ENCODE measurements at regions not wholly inside any gene's neighbourhood (a gene's known extent, or its start where the extent isn't known, plus 50 kb on each side); places are given as distances from the start of the nearest gene placed in this dataset.

DNA sequence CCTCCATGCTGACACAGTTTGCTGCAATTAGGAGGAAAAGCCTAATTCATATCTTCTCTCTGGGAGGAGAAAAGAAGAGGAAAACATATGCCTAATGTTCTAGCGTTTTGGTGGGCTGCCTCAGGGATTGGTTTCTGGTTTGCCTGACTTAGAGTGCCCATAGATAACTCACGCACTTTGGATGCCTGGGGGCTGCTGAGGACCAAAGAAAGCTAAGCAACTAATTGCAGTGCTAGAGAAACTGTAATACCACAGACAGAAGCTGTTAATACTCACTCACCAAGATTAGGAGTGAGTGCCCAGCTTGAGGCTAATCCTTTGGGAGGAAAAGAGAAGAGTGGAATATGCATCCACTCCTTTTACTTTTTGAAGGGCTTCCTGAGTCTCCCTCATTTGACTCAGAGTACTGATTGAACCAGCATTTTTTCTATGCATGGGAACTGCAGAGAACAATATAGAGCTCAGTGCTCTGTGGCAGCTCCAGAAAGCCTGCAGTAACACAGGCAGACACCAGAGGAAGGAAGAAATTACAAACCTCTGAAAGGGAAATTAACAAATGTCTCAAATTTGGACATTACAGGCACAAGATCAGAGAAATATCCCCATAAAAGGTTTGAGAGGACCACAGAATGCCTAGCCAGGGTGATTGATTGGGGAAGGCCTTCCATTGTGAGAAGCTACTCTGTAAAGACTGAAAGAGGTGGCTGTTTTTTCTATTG lies 666.4 kb downstream of the OLFM4 start:
- DNase-seq (ENCODE audit: low spot score), result peak; percentile 4

- DNase-seq (ENCODE audit: low spot score), result no peak
Measured at GRCh38 chr13:53703371-53704080, 674.9 kb downstream of the OLFM4 start.

- no peak for DNase-seq (ENCODE audit: low spot score)
Measured at GRCh38 chr13:53719281-53719680, 690.7 kb downstream of the OLFM4 start.

GRCh38 chr13:53732664-53733063 lies 704.1 kb downstream of the OLFM4 start:
- no peak for DNase-seq (ENCODE audit: low spot score)

DNA sequence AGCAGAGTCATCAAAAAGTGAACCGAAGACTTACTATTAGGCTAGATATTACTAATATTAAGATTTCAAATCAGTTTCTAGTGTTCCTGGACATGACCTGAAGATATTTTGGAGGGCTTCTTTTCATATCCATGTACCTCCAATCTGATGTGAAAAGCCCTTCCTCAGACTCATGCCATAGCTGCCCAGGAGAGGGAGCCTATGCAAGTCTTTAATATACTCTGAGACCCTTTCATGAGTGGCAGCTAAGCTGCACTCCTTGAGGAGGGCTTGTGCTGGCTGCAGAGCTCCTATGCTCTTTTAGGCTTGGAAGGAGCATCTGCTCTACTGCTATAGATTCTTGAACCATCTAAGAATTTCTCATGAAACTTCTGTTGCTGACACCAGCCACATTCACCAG lies 715.3 kb downstream of the OLFM4 start:
- DNase-seq (ENCODE audit: low spot score), result no peak

DNA sequence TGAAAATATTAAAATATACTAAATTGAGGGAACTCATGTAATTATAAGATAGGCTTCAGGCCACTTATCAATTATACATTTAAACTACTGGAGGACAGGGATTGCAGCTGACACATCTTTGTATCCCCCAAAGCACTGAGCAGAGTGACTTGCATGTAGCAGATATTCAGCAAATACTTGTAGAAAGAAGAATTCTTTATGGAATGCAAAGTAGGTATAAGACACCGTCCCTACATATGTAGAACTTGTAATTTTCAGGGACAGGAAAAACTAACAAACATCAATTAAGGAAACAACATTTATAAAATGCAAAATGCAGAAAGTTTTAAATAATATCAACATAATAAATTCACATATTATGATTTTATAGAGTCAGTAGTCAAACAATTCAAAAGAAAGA lies 719.2 kb downstream of the OLFM4 start:
- DNase-seq (ENCODE audit: low spot score), result no peak

DNA sequence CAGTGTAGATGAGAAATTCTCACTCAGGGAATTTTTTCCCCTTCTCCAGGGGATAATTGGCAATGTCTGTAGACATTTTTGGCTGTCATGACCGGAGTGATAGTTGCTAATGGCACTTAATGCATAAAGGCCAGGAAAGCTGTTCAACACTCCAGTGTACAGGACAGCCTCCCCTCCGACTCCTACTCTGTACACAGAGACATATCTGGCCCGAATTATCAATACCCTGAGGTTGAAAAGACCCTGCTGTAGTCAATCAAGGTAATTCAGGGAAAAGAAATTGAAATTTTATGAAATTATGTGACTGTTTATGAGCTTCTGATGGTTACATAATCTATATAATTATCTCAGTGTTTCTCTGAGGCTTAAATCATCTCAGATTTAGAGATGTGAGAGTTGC lies 720.7 kb downstream of the OLFM4 start:
- DNase-seq (ENCODE audit: low spot score), result no peak

DNA sequence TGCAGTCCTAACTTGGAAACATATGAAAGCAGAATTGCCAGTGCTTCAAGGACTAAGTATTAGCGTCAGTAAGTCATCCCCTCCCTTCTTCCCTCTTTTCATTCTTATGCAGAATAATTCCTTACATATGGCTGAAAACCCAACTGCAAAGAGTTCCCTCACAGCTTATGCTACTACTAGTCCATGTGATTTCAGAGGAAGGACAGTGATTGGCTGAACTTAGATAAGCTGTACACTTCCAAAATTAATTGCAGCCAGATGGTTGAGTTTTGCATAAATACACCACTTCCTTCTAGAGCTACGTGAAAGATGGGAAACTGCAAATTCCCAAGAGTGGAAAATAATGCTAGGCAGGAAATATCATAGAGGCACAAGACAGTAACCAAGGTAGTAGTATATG lies 730.4 kb downstream of the OLFM4 start:
- no peak for DNase-seq (ENCODE audit: low spot score)

DNA sequence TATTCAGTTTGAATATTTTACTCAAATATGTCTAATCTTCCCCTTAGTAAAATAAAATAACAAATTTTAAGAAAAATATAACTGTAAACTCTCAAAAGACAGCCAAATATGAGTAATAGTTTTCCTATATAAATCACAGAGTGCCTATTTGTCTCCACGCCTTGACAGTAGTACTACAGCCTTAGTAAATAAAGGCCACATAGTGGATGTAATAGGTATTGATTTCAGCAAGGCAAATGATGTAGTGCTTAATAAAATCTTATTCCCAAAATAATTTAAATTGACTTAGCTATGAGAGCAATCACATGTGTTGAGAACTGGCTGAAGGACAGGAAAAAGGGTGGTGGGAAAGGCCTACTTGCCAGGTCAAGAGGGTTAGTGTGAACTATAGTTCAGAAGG lies 747.2 kb downstream of the OLFM4 start:
- no peak for DNase-seq (ENCODE audit: low spot score)

- no peak for DNase-seq (ENCODE audit: low spot score)
Measured at GRCh38 chr13:53778937-53779336, 750.3 kb downstream of the OLFM4 start.

GRCh38 chr13:53781941-53782340 lies 753.3 kb downstream of the OLFM4 start:
- DNase-seq (ENCODE audit: low spot score), result no peak

DNA sequence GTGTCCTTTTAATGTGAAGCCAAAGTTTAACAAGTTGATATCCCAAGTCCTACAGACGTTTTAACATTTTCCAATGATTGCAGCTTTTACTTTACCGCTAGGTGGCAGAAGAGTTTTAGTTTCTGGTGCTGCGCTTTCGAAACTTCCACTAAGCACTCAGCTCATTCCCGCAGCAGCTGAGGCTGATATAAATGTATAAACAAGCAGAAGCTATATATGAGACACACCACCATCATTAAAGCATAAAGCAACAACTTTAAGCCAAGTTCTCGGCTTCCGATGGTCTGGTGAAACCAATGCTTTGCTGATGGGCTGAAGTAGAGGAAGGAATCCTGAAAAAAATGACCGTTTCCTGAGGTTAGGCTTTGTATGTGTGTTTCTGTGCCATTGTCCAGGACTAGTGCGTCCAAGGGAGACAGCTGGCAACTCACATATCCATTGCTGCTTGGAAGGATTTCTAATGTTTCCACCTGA lies 753.9 kb downstream of the OLFM4 start:
- DNase-seq (ENCODE audit: low spot score), result peak; percentile 85

DNA sequence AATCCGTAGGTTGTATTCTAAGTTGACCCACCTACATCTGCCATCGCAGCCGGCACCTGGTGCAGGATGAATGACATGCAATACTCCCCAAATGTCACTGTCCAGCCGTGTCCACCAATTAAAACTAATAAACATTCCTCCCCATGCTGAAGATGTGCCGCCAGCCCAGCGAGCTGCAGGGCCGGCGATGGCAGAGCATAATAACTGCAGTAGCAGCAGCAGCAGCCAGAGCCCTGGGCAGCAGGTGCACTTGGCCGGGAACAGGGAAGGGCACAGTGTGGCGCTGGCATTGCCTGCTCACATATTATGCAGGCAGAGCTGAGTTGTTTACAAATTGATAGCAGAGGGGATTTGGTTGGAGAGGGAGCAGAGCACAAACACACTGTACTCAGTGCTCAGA lies 754.9 kb downstream of the OLFM4 start:
- DNase-seq (ENCODE audit: low spot score), result peak; percentile 9

DNA sequence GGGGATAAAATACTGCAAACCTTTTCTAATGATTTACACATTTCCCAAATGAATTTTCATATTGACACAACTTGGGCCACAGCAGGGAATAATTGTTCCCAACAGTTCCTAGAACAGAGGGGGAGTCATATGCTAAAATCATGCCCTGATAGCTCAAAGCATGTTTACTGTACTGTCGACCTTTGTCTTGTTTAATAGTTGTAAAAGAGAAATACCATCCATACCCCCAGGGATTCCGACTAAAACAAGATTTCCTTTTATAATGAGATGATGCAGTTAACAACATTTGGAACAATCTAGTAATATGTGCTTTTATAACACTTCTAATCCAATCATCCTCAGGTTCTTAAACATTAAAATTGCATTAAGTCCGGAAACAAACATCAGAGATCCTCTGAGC lies 759.7 kb downstream of the OLFM4 start:
- DNase-seq (ENCODE audit: low spot score), result no peak

- DNase-seq (ENCODE audit: low spot score), result no peak
Measured at GRCh38 chr13:53800011-53800410, 771.4 kb downstream of the OLFM4 start.

DNA sequence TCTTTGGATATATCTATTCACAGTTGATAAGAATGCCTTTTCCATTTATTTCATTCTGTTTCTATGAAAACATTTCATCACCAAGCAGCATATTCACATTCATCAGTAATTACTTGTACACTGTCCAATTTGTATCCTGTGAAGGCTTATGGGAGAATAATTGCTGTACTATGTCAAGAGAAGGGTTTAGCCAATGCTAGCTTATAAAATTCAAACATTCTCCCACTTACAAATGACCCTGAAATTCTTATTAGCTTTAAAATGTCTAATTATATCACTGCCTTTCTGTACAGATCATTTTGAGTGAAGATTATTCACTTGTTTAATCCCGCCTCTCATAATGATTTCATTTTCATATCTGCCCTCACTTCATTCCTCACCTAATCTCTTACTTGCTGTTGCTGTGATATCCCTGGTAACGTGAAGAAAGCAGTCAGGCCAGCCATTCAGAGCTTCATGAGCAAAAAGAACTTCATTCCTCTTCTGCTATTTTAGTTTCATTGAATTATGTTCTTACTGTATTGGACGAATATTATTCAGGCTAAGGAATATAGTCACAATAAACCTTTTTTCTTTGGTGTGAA lies 778.7 kb downstream of the OLFM4 start:
- no peak for DNase-seq (ENCODE audit: low spot score)

DNA sequence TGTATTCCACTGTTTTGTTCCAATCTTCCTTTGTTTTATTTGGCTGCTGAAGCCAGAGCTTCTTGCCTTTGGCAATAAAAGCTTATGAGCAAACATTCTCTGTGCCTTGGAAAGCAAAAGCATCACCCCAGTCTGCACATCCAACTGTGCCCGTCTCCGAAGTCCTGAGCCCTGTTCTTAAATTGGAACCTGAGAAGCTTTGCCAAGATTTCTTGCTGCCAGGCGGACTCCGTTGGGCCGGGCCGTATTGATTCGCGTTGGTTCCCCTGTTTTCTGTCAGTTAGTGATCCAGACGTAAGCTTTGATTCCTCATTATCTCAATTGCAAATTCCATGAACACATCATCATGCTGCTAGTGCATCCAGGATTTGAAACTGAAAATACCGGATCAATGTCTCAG lies 793.0 kb downstream of the OLFM4 start:
- peak; percentile 11 for DNase-seq (ENCODE audit: low spot score)

DNA sequence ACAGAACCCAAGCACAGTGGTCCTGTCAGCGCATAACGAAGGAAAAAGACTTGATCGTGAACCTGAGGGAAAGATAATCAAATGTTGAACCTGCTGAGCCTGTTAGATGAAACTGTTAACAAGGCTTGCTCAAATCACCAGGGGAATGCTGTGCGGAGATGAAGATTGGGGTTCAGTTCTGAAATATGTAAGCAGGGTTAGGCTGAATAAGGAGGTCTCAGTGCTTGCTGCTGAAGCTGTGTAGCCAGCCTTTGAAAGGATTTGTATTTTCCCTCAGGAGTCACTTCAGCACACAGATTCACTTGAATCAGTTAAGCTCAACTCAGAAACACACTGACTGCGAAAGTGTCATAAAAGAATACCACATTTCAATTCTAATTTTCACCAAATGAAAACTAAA lies 793.5 kb downstream of the OLFM4 start:
- DNase-seq (ENCODE audit: low spot score), result peak; percentile 15

GRCh38 chr13:53839461-53839860 lies 810.8 kb downstream of the OLFM4 start:
- DNase-seq (ENCODE audit: low spot score), result no peak

DNA sequence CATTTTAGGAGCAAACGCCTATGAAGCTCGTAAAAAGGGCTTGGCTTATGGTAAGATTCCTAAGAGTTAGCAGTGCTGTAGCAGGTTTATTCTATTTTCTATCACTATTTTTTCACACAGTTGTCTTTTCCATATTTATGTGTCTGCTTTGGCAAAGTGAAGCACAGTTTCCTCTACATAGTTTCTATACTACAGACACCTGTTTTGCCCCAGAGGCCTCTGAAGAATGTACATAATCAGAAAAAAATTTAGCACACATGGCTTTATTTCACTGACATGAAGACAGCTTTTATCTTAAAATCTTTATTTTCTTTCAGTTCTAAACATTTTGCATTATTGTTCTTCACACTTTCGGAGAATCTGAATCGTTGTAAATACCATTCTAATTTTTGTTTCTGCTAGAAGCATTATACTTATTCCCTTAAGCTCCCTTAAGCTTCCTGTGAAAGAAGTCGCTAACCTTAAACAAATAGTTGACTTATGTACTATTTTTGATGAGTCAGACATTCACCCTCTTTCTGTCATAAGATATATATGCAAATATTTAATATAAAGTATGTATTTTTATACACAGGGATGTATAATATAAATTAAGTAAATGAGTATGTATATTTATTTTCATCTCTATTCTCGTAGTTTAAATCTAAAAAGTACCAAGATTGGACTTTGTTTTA lies 816.0 kb downstream of the OLFM4 start:
- DNase-seq (ENCODE audit: low spot score), result no peak

DNA sequence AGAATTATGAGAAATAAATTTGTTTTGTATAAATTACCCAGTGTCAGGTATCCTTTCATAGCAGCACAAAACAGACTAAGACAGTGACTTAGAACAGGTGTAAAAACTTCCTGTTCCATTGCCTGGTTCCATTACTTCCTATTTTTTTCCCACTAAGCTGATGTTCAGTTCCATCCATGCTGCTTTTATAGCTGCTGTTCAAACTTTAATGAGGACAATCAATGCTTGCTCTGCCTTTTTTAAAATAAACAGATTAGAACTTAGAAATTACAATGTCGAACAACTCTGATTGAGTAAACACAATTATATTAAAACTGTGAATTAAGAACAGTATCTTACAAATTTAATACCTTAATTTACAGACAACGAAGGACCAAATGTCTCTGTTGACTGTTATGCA lies 818.9 kb downstream of the OLFM4 start:
- no peak for DNase-seq (ENCODE audit: low spot score)

GRCh38 chr13:53848366-53848961 lies 819.9 kb downstream of the OLFM4 start:
- no peak for DNase-seq (ENCODE audit: low spot score)

All from pons (tissue), 1 donor.